SK-N-SH (cell line): ENCODE measurements at regions not wholly inside any gene's neighbourhood (a gene's known extent, or its start where the extent isn't known, plus 50 kb on each side); places are given as distances from the start of the nearest gene placed in this dataset.

Experiments used
- CTCF ChIA-PET: fragments of 300-600, 350-600 bp; formaldehyde crosslinking; extraction: SDS; loops from one replicate; lab custom pipeline; 2021; lab: Yijun Ruan, JAX
- POLR2A ChIA-PET: fragments of 350-600 bp; sonication (Branson Sonifier 250); formaldehyde crosslinking; extraction: SDS; loops from one replicate; lab custom pipeline; 2020; ENCODE audit warnings: antibody characterized with exemption, inconsistent platforms; lab: Yijun Ruan, JAX
- DNase-seq: peaks from one replicate; pipeline ENCODE4 v3.0.0; 2012
- H2AFZ ChIP-seq: fragments of 200-600 bp; sonication (generic); 2 replicates; pipeline ENCODE4 v1.8.1; 2016; ENCODE audit warnings: antibody characterized with exemption, mild to moderate bottlenecking, low read depth
- H3F3A ChIP-seq: fragments of 200-600 bp; sonication (generic); replicated peaks from 2 replicates; pipeline ENCODE3; 2016; ENCODE audit warnings: antibody characterized with exemption, mild to moderate bottlenecking; ENCODE audit not compliant: insufficient read depth
- H3K27ac ChIP-seq, 2 experiments: fragments of 200-500 bp in 1 of 2; fragments of 200-600 bp in 1 of 2; sonication (Bioruptor generic) in 1 of 2; sonication (generic), shearing (Covaris generic) in 1 of 2; 2 replicates each; pipeline versions ENCODE4 v1.5.1 to v1.6.1; 2014 to 2016; ENCODE audit warnings: low read depth in 2 of 2, inconsistent platforms in 1 of 2, low read length in 1 of 2, mild to moderate bottlenecking in 1 of 2, mixed read lengths in 1 of 2
- H3K27me3 ChIP-seq: fragments of 200-600 bp; sonication (generic), shearing (Covaris generic); 2 replicates; pipeline ENCODE4 v1.6.1; 2016; ENCODE audit warnings: mixed run types; ENCODE audit not compliant: insufficient read depth
- H3K36me3 ChIP-seq, 2 experiments: fragments of 200-500 bp in 1 of 2; fragments of 200-600 bp in 1 of 2; sonication (Bioruptor generic) in 1 of 2; sonication (generic) in 1 of 2; replicated peaks in 1 of 2; 2 replicates each; pipeline versions ENCODE3 to v1.5.1; 2014 to 2016; ENCODE audit warnings: low read length in 1 of 2, mild to moderate bottlenecking in 1 of 2; ENCODE audit not compliant: insufficient read depth in 2 of 2, control insufficient read depth in 1 of 2
- H3K4me1 ChIP-seq, 2 experiments: fragments of 200-500 bp in 1 of 2; fragments of 200-600 bp in 1 of 2; sonication (Bioruptor generic) in 1 of 2; sonication (generic), shearing (Covaris generic) in 1 of 2; 2 replicates each; pipeline versions ENCODE4 v1.5.1 to v1.6.1; 2014 to 2016; ENCODE audit warnings: low read depth in 1 of 2, low read length in 1 of 2, mixed run types in 1 of 2; ENCODE audit not compliant: insufficient read depth in 2 of 2, control insufficient read depth in 1 of 2
- H3K4me2 ChIP-seq: fragments of 200-600 bp; sonication (generic), shearing (Covaris generic); 2 replicates; pipeline ENCODE4 v1.6.1; 2017; ENCODE audit warnings: mixed run types
- H3K4me3 ChIP-seq, 2 experiments: fragments of 200-500 bp in 1 of 2; fragments of 200-600 bp in 1 of 2; sonication (Bioruptor generic) in 1 of 2; sonication (generic), shearing (Covaris generic) in 1 of 2; 2 replicates each; pipeline versions ENCODE4 v1.5.1 to v1.8.1; 2014 to 2016; ENCODE audit warnings: low read depth in 2 of 2, inconsistent platforms in 1 of 2, low read length in 1 of 2, mild to moderate bottlenecking in 1 of 2, mixed read lengths in 1 of 2, moderate library complexity in 1 of 2
- H3K79me2 ChIP-seq: fragments of 200-600 bp; sonication (generic); 2 replicates; pipeline ENCODE4 v1.8.1; 2017; ENCODE audit warnings: mild to moderate bottlenecking; ENCODE audit not compliant: insufficient read depth
- H3K9ac ChIP-seq: fragments of 200-600 bp; sonication (generic); 2 replicates; pipeline ENCODE4 v1.6.1; 2017; ENCODE audit warnings: mixed run types
- H3K9me2 ChIP-seq: fragments of 200-600 bp; sonication (generic); 2 replicates; pipeline ENCODE4 v1.6.1; 2017; ENCODE audit warnings: mixed run types
- H3K9me3 ChIP-seq: fragments of 200-600 bp; sonication (generic); 2 replicates; pipeline ENCODE4 v1.6.1; 2017; ENCODE audit warnings: mixed run types, mild to moderate bottlenecking, moderate library complexity
- H4K20me1 ChIP-seq: fragments of 200-600 bp; sonication (generic); 2 replicates; pipeline ENCODE4 v1.6.1; 2017; ENCODE audit warnings: mild to moderate bottlenecking, mixed run types; ENCODE audit not compliant: insufficient read depth
- CHD2 ChIP-seq: fragments of 150-350 bp; IDR thresholded peaks from 2 replicates; pipeline ENCODE4 v1.6.1; 2018; ENCODE audit warnings: low read length; ENCODE audit not compliant: partially characterized antibody
- EP300 ChIP-seq, 2 experiments: IDR thresholded peaks; 2 replicates each; pipeline versions ENCODE4 v1.4.0 to v1.6.1; 2012; ENCODE audit warnings: borderline replicate concordance in 1 of 2, low read depth in 1 of 2, low read length in 1 of 2
- EZH2phosphoT487 ChIP-seq: fragments of 200-600 bp; sonication (generic); IDR thresholded peaks from 2 replicates; pipeline ENCODE4 v1.6.1; 2017; ENCODE audit warnings: low read depth, mixed run types, mild to moderate bottlenecking, antibody characterized with exemption, moderate library complexity, borderline replicate concordance
- FOSL2 ChIP-seq: IDR thresholded peaks from 2 replicates; pipeline ENCODE4 v1.4.0; 2012; ENCODE audit warnings: low read depth, mild to moderate bottlenecking, moderate library complexity, borderline replicate concordance
- FOXJ3 ChIP-seq: sonication (generic); formaldehyde crosslinking; IDR thresholded peaks from 2 replicates; pipeline ENCODE4 v1.5.1; 2020; ENCODE audit warnings: mild to moderate bottlenecking, missing genetic modification reagents
- GATA2 ChIP-seq: sonication (generic); formaldehyde crosslinking; IDR thresholded peaks from 2 replicates; pipeline ENCODE4 v1.5.0; 2020; ENCODE audit warnings: mild to moderate bottlenecking, missing genetic modification reagents
- JUND ChIP-seq: IDR thresholded peaks from 2 replicates; pipeline ENCODE4 v1.4.0; 2012
- MEF2A ChIP-seq: IDR thresholded peaks from 2 replicates; pipeline ENCODE4 v1.4.0; 2012; ENCODE audit warnings: low read depth, borderline replicate concordance
- NFIC ChIP-seq: IDR thresholded peaks from 2 replicates; pipeline ENCODE4 v1.4.0; 2012; ENCODE audit warnings: borderline replicate concordance
- NRF1 ChIP-seq: IDR thresholded peaks from 2 replicates; pipeline ENCODE4 v1.6.1; 2012; ENCODE audit warnings: low read depth, mild to moderate bottlenecking, low read length
- SIN3A ChIP-seq: IDR thresholded peaks from 2 replicates; pipeline ENCODE4 v1.6.1; 2012; ENCODE audit warnings: low read depth, mild to moderate bottlenecking, low read length, moderate library complexity, borderline replicate concordance
- SMC3 ChIP-seq: IDR thresholded peaks from 2 replicates; pipeline ENCODE4 v1.6.1; 2012; ENCODE audit warnings: low read depth, low read length, improper control_type of control experiment
- TEAD4 ChIP-seq: IDR thresholded peaks from 2 replicates; pipeline ENCODE4 v1.4.0; 2012; ENCODE audit warnings: mild to moderate bottlenecking, borderline replicate concordance; ENCODE audit not compliant: insufficient read depth
- YY1 ChIP-seq: IDR thresholded peaks from 2 replicates; pipeline ENCODE4 v1.4.0; 2012; ENCODE audit warnings: low read depth, mild to moderate bottlenecking
- WGBS: methylation state at CpG from one replicate; pipeline ENCODE4 v1.1.6; 2017; ENCODE audit warnings: low lambda C conversion rate; 5-methylcytosine and 5-hydroxymethylcytosine counted together
- TF ChIP-seq, protein P1 (sequence below): fragments of 150-350 bp; IDR thresholded peaks from 2 replicates; pipeline ENCODE4 v1.6.1; 2017; ENCODE audit warnings: antibody characterized with exemption, low read length, low read depth, borderline replicate concordance
- TF ChIP-seq, protein P2 (sequence below): IDR thresholded peaks from 2 replicates; pipeline ENCODE4 v1.4.0; 2012; ENCODE audit warnings: low read depth, borderline replicate concordance
- TF ChIP-seq, protein P3 (sequence below): IDR thresholded peaks from 2 replicates; pipeline ENCODE4 v1.6.1; 2012; ENCODE audit warnings: mild to moderate bottlenecking, low read depth, low read length, moderate library complexity
- TF ChIP-seq, protein P4 (sequence below): IDR thresholded peaks from 2 replicates; pipeline ENCODE4 v1.4.0; 2012; ENCODE audit warnings: low read depth

- CTCF ChIA-PET = interaction anchor here (1.2 kb wide), 1 partner anchor 10 kb away, joined by 3 read pairs; no protein-coding TSS in a partner anchor
- no peak overlapping the region for H3K4me2 ChIP-seq
- H3K9me2 ChIP-seq = no peaks in the 10 kb centered on the region
- no peaks in the 10 kb centered on the region for H3F3A ChIP-seq
- no peaks in the 10 kb centered on the region; a peak in 1 of 4 replicates for H3K4me1 ChIP-seq
- no peak for DNase-seq
- WGBS = 90% methylated on average over 4 of the region's 4 CpGs
- no peak overlapping the region for H3K4me3 ChIP-seq
- no peaks in the 10 kb centered on the region for H3K9me3 ChIP-seq
- H3K36me3 ChIP-seq = no peaks in the 10 kb centered on the region
- H3K9ac ChIP-seq = no peak overlapping the region
- no peak overlapping the region for H2AFZ ChIP-seq
- POLR2A ChIA-PET = no interaction called here
- no peaks in the 10 kb centered on the region for H3K27me3 ChIP-seq
- H4K20me1 ChIP-seq = no peaks in the 10 kb centered on the region
- TF ChIP-seq FOXJ3 (CRISPR knock-in tag) (no peak), SMC3 (no peak), EP300 (IDR thresholded peaks at IDR 0.05; ENCODE audit: borderline replicate concordance in 1 of 2, low read depth in 1 of 2, low read length in 1 of 2) (no peak), GATA2 (CRISPR knock-in tag) (no peak), NFIC (no peak), SIN3A (no peak), YY1 (no peak), EZH2phosphoT487 (no peak), JUND (no peak), CHD2 (no peak), MEF2A (no peak), NRF1 (no peak), FOSL2 (no peak), TEAD4 (no peak)
- TF ChIP-seq, protein P1, sequence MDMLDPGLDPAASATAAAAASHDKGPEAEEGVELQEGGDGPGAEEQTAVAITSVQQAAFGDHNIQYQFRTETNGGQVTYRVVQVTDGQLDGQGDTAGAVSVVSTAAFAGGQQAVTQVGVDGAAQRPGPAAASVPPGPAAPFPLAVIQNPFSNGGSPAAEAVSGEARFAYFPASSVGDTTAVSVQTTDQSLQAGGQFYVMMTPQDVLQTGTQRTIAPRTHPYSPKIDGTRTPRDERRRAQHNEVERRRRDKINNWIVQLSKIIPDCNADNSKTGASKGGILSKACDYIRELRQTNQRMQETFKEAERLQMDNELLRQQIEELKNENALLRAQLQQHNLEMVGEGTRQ = no peak
- TF ChIP-seq, protein P2, sequence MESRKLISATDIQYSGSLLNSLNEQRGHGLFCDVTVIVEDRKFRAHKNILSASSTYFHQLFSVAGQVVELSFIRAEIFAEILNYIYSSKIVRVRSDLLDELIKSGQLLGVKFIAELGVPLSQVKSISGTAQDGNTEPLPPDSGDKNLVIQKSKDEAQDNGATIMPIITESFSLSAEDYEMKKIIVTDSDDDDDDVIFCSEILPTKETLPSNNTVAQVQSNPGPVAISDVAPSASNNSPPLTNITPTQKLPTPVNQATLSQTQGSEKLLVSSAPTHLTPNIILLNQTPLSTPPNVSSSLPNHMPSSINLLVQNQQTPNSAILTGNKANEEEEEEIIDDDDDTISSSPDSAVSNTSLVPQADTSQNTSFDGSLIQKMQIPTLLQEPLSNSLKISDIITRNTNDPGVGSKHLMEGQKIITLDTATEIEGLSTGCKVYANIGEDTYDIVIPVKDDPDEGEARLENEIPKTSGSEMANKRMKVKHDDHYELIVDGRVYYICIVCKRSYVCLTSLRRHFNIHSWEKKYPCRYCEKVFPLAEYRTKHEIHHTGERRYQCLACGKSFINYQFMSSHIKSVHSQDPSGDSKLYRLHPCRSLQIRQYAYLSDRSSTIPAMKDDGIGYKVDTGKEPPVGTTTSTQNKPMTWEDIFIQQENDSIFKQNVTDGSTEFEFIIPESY = no peak
- TF ChIP-seq, protein P3, sequence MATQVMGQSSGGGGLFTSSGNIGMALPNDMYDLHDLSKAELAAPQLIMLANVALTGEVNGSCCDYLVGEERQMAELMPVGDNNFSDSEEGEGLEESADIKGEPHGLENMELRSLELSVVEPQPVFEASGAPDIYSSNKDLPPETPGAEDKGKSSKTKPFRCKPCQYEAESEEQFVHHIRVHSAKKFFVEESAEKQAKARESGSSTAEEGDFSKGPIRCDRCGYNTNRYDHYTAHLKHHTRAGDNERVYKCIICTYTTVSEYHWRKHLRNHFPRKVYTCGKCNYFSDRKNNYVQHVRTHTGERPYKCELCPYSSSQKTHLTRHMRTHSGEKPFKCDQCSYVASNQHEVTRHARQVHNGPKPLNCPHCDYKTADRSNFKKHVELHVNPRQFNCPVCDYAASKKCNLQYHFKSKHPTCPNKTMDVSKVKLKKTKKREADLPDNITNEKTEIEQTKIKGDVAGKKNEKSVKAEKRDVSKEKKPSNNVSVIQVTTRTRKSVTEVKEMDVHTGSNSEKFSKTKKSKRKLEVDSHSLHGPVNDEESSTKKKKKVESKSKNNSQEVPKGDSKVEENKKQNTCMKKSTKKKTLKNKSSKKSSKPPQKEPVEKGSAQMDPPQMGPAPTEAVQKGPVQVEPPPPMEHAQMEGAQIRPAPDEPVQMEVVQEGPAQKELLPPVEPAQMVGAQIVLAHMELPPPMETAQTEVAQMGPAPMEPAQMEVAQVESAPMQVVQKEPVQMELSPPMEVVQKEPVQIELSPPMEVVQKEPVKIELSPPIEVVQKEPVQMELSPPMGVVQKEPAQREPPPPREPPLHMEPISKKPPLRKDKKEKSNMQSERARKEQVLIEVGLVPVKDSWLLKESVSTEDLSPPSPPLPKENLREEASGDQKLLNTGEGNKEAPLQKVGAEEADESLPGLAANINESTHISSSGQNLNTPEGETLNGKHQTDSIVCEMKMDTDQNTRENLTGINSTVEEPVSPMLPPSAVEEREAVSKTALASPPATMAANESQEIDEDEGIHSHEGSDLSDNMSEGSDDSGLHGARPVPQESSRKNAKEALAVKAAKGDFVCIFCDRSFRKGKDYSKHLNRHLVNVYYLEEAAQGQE = no peak
- TF ChIP-seq, protein P4, sequence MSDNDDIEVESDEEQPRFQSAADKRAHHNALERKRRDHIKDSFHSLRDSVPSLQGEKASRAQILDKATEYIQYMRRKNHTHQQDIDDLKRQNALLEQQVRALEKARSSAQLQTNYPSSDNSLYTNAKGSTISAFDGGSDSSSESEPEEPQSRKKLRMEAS = no peak
- H3K79me2 ChIP-seq = no peaks in the 10 kb centered on the region
- no peak overlapping the region for H3K27ac ChIP-seq
These were observed 497.1 kb downstream of the PTPRC start for GRCh38 chr1:199135901-199136300.
